Smooth muscle cell (in vitro differentiated cells): ENCODE measurements at regions not wholly inside any gene's neighbourhood (a gene's known extent, or its start where the extent isn't known, plus 50 kb on each side); places are given as distances from the start of the nearest gene placed in this dataset.

Source experiments
- DNase-seq: peaks from one replicate; lab custom pipeline; 2025; ENCODE audit not compliant: unreplicated experiment; lab: John Stamatoyannopoulos, UW
- H2AFZ ChIP-seq: fragments of 200-600 bp; sonication (generic); 2 replicates; pipeline ENCODE4 v1.6.0; 2016; ENCODE audit warnings: antibody characterized with exemption, low read depth, mild to moderate bottlenecking
- H3F3A ChIP-seq: fragments of 200-600 bp; sonication (generic); 2 replicates; pipeline ENCODE4 v1.6.0; 2017; ENCODE audit warnings: antibody characterized with exemption, low read depth
- H3K27ac ChIP-seq: fragments of 200-600 bp; sonication (generic); 2 replicates; pipeline ENCODE4 v1.5.1; 2016; ENCODE audit warnings: low read depth, mild to moderate bottlenecking
- H3K27me3 ChIP-seq: fragments of 200-600 bp; sonication (generic); 2 replicates; pipeline ENCODE4 v1.6.1; 2016; ENCODE audit warnings: low read depth, mild to moderate bottlenecking
- H3K36me3 ChIP-seq: fragments of 200-600 bp; sonication (generic); 2 replicates; pipeline ENCODE4 v1.5.1; 2016; ENCODE audit warnings: low read depth
- H3K4me1 ChIP-seq: fragments of 200-600 bp; sonication (generic); 2 replicates; pipeline ENCODE4 v1.5.1; 2016; ENCODE audit warnings: low read depth
- H3K4me2 ChIP-seq: fragments of 200-600 bp; sonication (generic); 2 replicates; pipeline ENCODE4 v1.6.0; 2016; ENCODE audit warnings: mild to moderate bottlenecking
- H3K4me3 ChIP-seq: fragments of 200-600 bp; sonication (generic); 2 replicates; pipeline ENCODE4 v1.5.1; 2016; ENCODE audit warnings: mild to moderate bottlenecking
- H3K79me2 ChIP-seq: fragments of 200-600 bp; sonication (generic); 2 replicates; pipeline ENCODE4 v1.6.0; 2016; ENCODE audit warnings: low read depth, mild to moderate bottlenecking
- H3K9ac ChIP-seq: fragments of 200-600 bp; sonication (generic); 2 replicates; pipeline ENCODE4 v1.6.0; 2016; ENCODE audit warnings: low read depth
- H3K9me3 ChIP-seq: fragments of 200-600 bp; sonication (generic); replicated peaks from 2 replicates; pipeline ENCODE4 v1.5.1; 2016; ENCODE audit warnings: low read depth
- H4K20me1 ChIP-seq: fragments of 200-600 bp; sonication (generic); 2 replicates; pipeline ENCODE4 v1.6.0; 2016; ENCODE audit warnings: low read depth
- WGBS: methylation state at CpG from one replicate; pipeline ENCODE4 v1.1.7; 2016; ENCODE audit warnings: low lambda C conversion rate; 5-methylcytosine and 5-hydroxymethylcytosine counted together
- TF ChIP-seq, protein P1 (sequence below): fragments of 200-600 bp; sonication (generic); IDR thresholded peaks from 2 replicates; pipeline ENCODE4 v1.5.1; 2017; ENCODE audit warnings: borderline replicate concordance, mild to moderate bottlenecking, antibody characterized with exemption; ENCODE audit not compliant: insufficient read depth, poor library complexity, severe bottlenecking

DNA sequence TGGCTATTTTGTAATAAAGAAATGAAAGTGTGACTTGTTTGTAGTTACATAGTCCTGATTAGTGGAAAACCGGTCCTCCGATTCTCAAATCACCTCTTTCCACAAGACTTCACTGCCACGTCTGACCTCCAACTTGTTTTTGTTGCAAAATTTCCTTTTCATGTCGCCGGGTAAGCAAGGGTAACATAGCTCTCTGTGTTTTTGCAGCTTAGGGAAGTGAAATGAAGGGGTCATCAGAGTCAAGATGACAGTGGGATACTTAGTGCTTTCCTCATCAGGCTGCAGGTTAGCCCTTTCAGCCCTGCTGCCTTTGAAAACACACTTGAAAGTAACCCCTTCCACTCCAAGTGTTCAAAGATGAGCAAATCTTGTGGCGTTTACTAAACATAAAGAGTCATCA is 217.9 kb downstream of the USP25 start:
- peak overlapping the region; percentile 39 for H2AFZ ChIP-seq
- H3K27me3 ChIP-seq = no peaks in the 10 kb centered on the region
- H3K4me1 ChIP-seq = no peaks in the 10 kb centered on the region
- H3K27ac ChIP-seq = no peak overlapping the region
- H3K36me3 ChIP-seq = no peaks in the 10 kb centered on the region
- H3K9me3 ChIP-seq = no peaks in the 10 kb centered on the region
- no peak overlapping the region for H3K9ac ChIP-seq
- H4K20me1 ChIP-seq = no peaks in the 10 kb centered on the region
- no peaks in the 10 kb centered on the region for H3F3A ChIP-seq
- WGBS = 84% methylated on average over 6 of the region's 6 CpGs
- DNase-seq = no peak
- H3K4me2 ChIP-seq = no peak overlapping the region
- no peaks in the 10 kb centered on the region for H3K79me2 ChIP-seq
- TF ChIP-seq, protein P1, sequence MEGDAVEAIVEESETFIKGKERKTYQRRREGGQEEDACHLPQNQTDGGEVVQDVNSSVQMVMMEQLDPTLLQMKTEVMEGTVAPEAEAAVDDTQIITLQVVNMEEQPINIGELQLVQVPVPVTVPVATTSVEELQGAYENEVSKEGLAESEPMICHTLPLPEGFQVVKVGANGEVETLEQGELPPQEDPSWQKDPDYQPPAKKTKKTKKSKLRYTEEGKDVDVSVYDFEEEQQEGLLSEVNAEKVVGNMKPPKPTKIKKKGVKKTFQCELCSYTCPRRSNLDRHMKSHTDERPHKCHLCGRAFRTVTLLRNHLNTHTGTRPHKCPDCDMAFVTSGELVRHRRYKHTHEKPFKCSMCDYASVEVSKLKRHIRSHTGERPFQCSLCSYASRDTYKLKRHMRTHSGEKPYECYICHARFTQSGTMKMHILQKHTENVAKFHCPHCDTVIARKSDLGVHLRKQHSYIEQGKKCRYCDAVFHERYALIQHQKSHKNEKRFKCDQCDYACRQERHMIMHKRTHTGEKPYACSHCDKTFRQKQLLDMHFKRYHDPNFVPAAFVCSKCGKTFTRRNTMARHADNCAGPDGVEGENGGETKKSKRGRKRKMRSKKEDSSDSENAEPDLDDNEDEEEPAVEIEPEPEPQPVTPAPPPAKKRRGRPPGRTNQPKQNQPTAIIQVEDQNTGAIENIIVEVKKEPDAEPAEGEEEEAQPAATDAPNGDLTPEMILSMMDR = no peak
- no peak overlapping the region for H3K4me3 ChIP-seq

DNA sequence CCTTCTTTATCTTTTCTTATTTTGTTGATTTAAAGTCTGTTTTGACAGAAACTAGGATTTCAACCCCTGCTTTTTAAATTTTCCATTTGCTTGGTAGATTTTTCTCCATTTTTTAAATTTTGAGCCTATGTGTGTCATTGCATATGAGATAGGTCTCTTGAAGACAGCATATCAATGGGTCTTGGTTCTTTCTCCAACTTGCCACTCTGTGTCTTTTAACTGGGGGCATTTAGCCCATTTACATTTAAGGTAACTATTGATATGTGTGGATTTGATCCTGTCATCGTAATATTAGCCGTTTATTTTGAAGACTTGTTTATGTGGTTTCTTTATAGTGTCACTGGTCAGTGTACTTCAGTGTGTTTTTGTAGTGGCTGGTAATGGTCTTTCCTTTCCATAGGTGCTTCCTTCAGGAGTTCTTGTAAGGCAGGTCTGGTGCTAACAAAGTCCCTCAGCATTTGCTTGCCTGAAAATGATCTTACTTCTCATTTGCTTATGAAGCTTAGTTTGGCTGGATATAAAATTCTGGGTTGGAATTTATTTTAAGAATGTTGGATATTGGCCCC is 223.9 kb downstream of the USP25 start:
- Histone ChIP-seq H3K4me1 (no peaks in the 10 kb centered on the region), H3K4me2 (no peak overlapping the region), H3K4me3 (no peak overlapping the region), H3F3A (no peaks in the 10 kb centered on the region), H3K9ac (no peak overlapping the region), H3K27me3 (no peaks in the 10 kb centered on the region), H2AFZ (no peak overlapping the region), H3K27ac (no peak overlapping the region), H3K36me3 (no peaks in the 10 kb centered on the region), H4K20me1 (no peaks in the 10 kb centered on the region), H3K79me2 (no peaks in the 10 kb centered on the region), H3K9me3 (peaks cover 13% of the 10 kb centered on the region)
- no peak for DNase-seq
- 100% methylated on average over 2 of the region's 2 CpGs for WGBS
- TF ChIP-seq, protein P1 = no peak

DNA sequence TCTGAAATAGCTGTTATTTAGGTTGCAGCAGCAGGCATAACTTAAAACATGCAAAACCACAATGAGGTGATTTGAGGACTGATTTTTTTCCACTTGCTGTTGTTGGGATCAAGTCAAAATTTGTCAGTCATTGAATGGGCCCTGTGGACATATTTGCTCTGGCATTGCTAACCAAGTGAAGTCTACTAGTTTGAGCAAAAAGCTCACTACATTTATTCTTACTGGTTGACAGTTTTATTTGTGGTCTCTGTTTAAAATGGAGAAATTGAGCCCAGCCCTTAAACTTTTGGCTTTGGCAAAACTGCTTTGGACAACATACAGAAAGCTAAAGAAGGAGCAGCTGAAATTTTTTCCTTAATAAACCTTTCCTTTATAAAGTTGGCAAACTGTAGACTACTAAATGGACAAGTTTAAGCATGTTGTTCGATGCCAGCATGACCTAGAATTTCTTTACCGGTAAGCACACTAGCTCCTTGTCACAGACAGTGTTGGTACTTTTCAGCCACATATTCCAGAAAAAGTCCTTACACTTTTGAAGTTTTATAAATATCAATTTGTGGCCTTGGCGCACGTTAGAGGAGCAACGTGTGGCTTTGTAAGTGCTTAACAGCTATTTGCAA is 234.6 kb downstream of the USP25 start:
- Histone ChIP-seq H3F3A (peaks cover 3% of the 10 kb centered on the region), H3K27ac (no peak overlapping the region), H3K4me1 (peaks cover 7% of the 10 kb centered on the region), H3K9ac (no peak overlapping the region), H3K79me2 (no peaks in the 10 kb centered on the region), H3K36me3 (no peaks in the 10 kb centered on the region), H3K27me3 (no peaks in the 10 kb centered on the region), H2AFZ (no peak overlapping the region), H3K4me2 (no peak overlapping the region), H4K20me1 (no peaks in the 10 kb centered on the region), H3K4me3 (no peak overlapping the region), H3K9me3 (no peaks in the 10 kb centered on the region)
- WGBS = 86% methylated on average over 5 of the region's 5 CpGs
- TF ChIP-seq, protein P1 = no peak
- no peak for DNase-seq

DNA sequence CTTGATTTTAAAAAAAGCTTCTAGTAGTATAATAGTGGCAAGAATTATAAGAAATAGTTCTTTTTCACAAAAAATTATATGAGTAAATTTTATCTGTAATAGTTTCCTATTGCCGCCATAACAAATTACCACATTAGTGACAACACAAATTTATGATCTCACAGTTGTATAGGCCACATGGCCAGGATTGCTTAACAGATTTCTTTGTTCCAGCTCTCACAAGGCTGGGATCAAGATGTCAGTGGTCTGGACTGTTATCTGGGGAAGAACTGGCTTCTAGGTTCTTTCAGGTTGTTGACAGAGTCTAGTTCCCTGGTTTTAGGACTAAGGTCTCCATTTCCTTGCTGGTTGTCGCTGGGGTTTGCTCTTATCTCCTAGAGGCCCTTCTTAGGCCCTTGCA is 236.4 kb downstream of the USP25 start:
- no peak overlapping the region for H3K4me3 ChIP-seq
- no peaks in the 10 kb centered on the region for H3K9me3 ChIP-seq
- H3K27ac ChIP-seq = peak overlapping the region; percentile 78
- no peaks in the 10 kb centered on the region for H3K36me3 ChIP-seq
- no peak overlapping the region for H2AFZ ChIP-seq
- no peaks in the 10 kb centered on the region for H3K27me3 ChIP-seq
- H3F3A ChIP-seq = peaks cover 3% of the 10 kb centered on the region
- peaks cover 7% of the 10 kb centered on the region for H3K4me1 ChIP-seq
- H3K9ac ChIP-seq = no peak overlapping the region
- H4K20me1 ChIP-seq = no peaks in the 10 kb centered on the region
- WGBS = 10% methylated on average over 2 of the region's 2 CpGs
- TF ChIP-seq, protein P1 = no peak
- peak overlapping the region; percentile 48 for H3K4me2 ChIP-seq
- DNase-seq = no peak
- H3K79me2 ChIP-seq = no peaks in the 10 kb centered on the region
